H9 (cell line): ENCODE measurements at regions not wholly inside any gene's neighbourhood (a gene's known extent, or its start where the extent isn't known, plus 50 kb on each side); places are given as distances from the start of the nearest gene placed in this dataset.

ENCODE experiments used
- DNase-seq: peaks from one replicate; pipeline ENCODE4 v3.0.0-alpha.2; 2017
- H2AFZ ChIP-seq: one replicate; pipeline ENCODE4 v1.6.1; 2013; ENCODE audit warnings: mild to moderate bottlenecking, low read length, control low read depth, moderate library complexity
- H2AK5ac ChIP-seq: 2 replicates; pipeline ENCODE4 v1.6.1; 2013; ENCODE audit warnings: low read length, control low read depth, mixed read lengths; ENCODE audit not compliant: insufficient read length
- H2BK120ac ChIP-seq: one replicate; pipeline ENCODE4 v1.6.1; 2013; ENCODE audit warnings: low read depth, mild to moderate bottlenecking, low read length, control low read depth, inconsistent platforms; ENCODE audit not compliant: poor library complexity, severe bottlenecking
- H2BK12ac ChIP-seq: 2 replicates; pipeline ENCODE4 v1.6.1; 2013; ENCODE audit warnings: low read length, control low read depth, mixed read lengths, low read depth; ENCODE audit not compliant: insufficient read length
- H2BK15ac ChIP-seq: 2 replicates; pipeline ENCODE4 v1.6.1; 2013; ENCODE audit warnings: low read depth, low read length, control low read depth
- H2BK20ac ChIP-seq: one replicate; pipeline ENCODE4 v1.6.1; 2013; ENCODE audit warnings: low read depth, mild to moderate bottlenecking, low read length, control low read depth, inconsistent platforms; ENCODE audit not compliant: poor library complexity, severe bottlenecking
- H2BK5ac ChIP-seq: 2 replicates; pipeline ENCODE4 v1.6.1; 2013; ENCODE audit warnings: low read length, control low read depth, mixed read lengths; ENCODE audit not compliant: insufficient read length
- H3K14ac ChIP-seq: 2 replicates; pipeline ENCODE4 v1.6.1; 2013; ENCODE audit warnings: low read length, control low read depth; ENCODE audit not compliant: insufficient read depth
- H3K18ac ChIP-seq: 2 replicates; pipeline ENCODE4 v1.6.1; 2013; ENCODE audit warnings: low read depth, mild to moderate bottlenecking, mixed read lengths, low read length, control low read depth; ENCODE audit not compliant: insufficient read length
- H3K23ac ChIP-seq: 2 replicates; pipeline ENCODE4 v1.6.1; 2013; ENCODE audit warnings: low read length, control low read depth, mixed read lengths, low read depth; ENCODE audit not compliant: insufficient read length
- H3K23me2 ChIP-seq: 2 replicates; pipeline ENCODE4 v1.6.1; 2013; ENCODE audit warnings: low read depth, mild to moderate bottlenecking, mixed read lengths, low read length, control low read depth; ENCODE audit not compliant: insufficient read length, poor library complexity, severe bottlenecking
- H3K27ac ChIP-seq: 2 replicates; pipeline ENCODE4 v1.5.1; 2013; ENCODE audit warnings: low read length, control low read depth, mixed read lengths, low read depth; ENCODE audit not compliant: insufficient read length
- H3K27me3 ChIP-seq: 2 replicates; pipeline ENCODE4 v1.6.1; 2013; ENCODE audit warnings: low read length, control low read depth, inconsistent platforms; ENCODE audit not compliant: insufficient read depth
- H3K4ac ChIP-seq: 2 replicates; pipeline ENCODE4 v1.6.1; 2013; ENCODE audit warnings: low read depth, mild to moderate bottlenecking, control low read depth, inconsistent platforms, low read length, moderate library complexity
- H3K4me1 ChIP-seq: 2 replicates; pipeline ENCODE4 v1.6.1; 2013; ENCODE audit warnings: low read length, control low read depth, inconsistent platforms; ENCODE audit not compliant: insufficient read depth
- H3K4me2 ChIP-seq: 2 replicates; pipeline ENCODE4 v1.6.1; 2013; ENCODE audit warnings: low read length, control low read depth, mixed read lengths; ENCODE audit not compliant: insufficient read length, insufficient read depth
- H3K56ac ChIP-seq: 2 replicates; pipeline ENCODE4 v1.6.1; 2013; ENCODE audit warnings: low read depth, mild to moderate bottlenecking, mixed read lengths, low read length, control low read depth; ENCODE audit not compliant: insufficient read length
- H3K79me1 ChIP-seq: 2 replicates; pipeline ENCODE4 v1.6.1; 2013; ENCODE audit warnings: low read depth, mild to moderate bottlenecking, moderate library complexity, low read length, control low read depth, inconsistent platforms; ENCODE audit not compliant: insufficient read depth, poor library complexity, severe bottlenecking
- H3K79me2 ChIP-seq: 2 replicates; pipeline ENCODE4 v1.6.1; 2013; ENCODE audit warnings: low read length, control low read depth, inconsistent platforms; ENCODE audit not compliant: insufficient read depth
- H3K9ac ChIP-seq: 2 replicates; pipeline ENCODE4 v1.6.1; 2013; ENCODE audit warnings: low read length, control low read depth, mixed read lengths; ENCODE audit not compliant: insufficient read length; ENCODE audit errors: extremely low read depth
- H3K9me3 ChIP-seq: one replicate; pipeline ENCODE4 v1.6.1; 2013; ENCODE audit warnings: low read depth, low read length, inconsistent platforms; ENCODE audit not compliant: control insufficient read depth
- H3T11ph ChIP-seq: one replicate; pipeline ENCODE4 v1.6.1; 2013; ENCODE audit warnings: mild to moderate bottlenecking, low read length, control low read depth, inconsistent platforms
- H4K20me1 ChIP-seq: one replicate; pipeline ENCODE4 v1.6.1; 2013; ENCODE audit not compliant: control insufficient read depth, insufficient read length, insufficient read depth
- H4K5ac ChIP-seq: 2 replicates; pipeline ENCODE4 v1.6.1; 2013; ENCODE audit warnings: low read depth, mild to moderate bottlenecking, mixed read lengths, low read length, control low read depth; ENCODE audit not compliant: insufficient read length
- H4K8ac ChIP-seq: replicated peaks from 2 replicates; pipeline ENCODE4 v1.6.1; 2013; ENCODE audit warnings: low read length, control low read depth, mixed read lengths, low read depth; ENCODE audit not compliant: insufficient read length
- H4K91ac ChIP-seq: 2 replicates; pipeline ENCODE4 v1.6.1; 2013; ENCODE audit warnings: low read depth, mild to moderate bottlenecking, moderate library complexity, mixed read lengths, low read length, control low read depth; ENCODE audit not compliant: insufficient read length
- H3K27ac Mint-ChIP-seq, 3 experiments: 2 replicates in 2 of 3; 3 replicates in 1 of 3; pipeline ENCODE4 v1.8.0; 2020 to 2021; ENCODE audit warnings: mixed read lengths in 3 of 3, mild to moderate bottlenecking in 1 of 3, moderate library complexity in 1 of 3
- H3K27me3 Mint-ChIP-seq: 2 replicates; pipeline ENCODE4 v1.8.0; 2021; ENCODE audit warnings: low read depth, mild to moderate bottlenecking, moderate library complexity, mixed read lengths
- H3K36me3 Mint-ChIP-seq, 3 experiments: 2 replicates in 2 of 3; 3 replicates in 1 of 3; pipeline ENCODE4 v1.8.0; 2020 to 2021; ENCODE audit warnings: low read depth in 3 of 3, mixed read lengths in 3 of 3; ENCODE audit not compliant: insufficient read depth in 1 of 3
- H3K4me1 Mint-ChIP-seq, 2 experiments: 2 replicates each; pipeline ENCODE4 v1.8.0; 2020; ENCODE audit warnings: mixed read lengths in 2 of 2
- H3K4me3 Mint-ChIP-seq, 2 experiments: 2 replicates in 1 of 2; 3 replicates in 1 of 2; pipeline ENCODE4 v1.8.0; 2020 to 2021; ENCODE audit warnings: mild to moderate bottlenecking in 2 of 2, mixed read lengths in 2 of 2, moderate library complexity in 1 of 2
- H3K9me3 Mint-ChIP-seq, 2 experiments: 2 replicates in 1 of 2; 3 replicates in 1 of 2; pipeline ENCODE4 v1.8.0; 2020; ENCODE audit warnings: mild to moderate bottlenecking in 2 of 2, mixed read lengths in 2 of 2, moderate library complexity in 1 of 2
- WGBS: extraction: QIAGEN DNeasy Blood & Tissue Kit; methylation state at CpG from one replicate; pipeline ENCODE4 v1.1.7; 2013; ENCODE audit warnings: missing lambda C conversion rate, low lambda C conversion rate, mixed read lengths; ENCODE audit not compliant: insufficient read length; ENCODE audit errors: extremely low coverage; 5-methylcytosine and 5-hydroxymethylcytosine counted together
- TF ChIP-seq, protein P1 (sequence below): fragments of 200-600 bp; sonication (generic); conservative IDR thresholded peaks from 3 replicates; pipeline ENCODE4 v1.8.0; 2021; ENCODE audit warnings: antibody characterized with exemption, mild to moderate bottlenecking

DNA sequence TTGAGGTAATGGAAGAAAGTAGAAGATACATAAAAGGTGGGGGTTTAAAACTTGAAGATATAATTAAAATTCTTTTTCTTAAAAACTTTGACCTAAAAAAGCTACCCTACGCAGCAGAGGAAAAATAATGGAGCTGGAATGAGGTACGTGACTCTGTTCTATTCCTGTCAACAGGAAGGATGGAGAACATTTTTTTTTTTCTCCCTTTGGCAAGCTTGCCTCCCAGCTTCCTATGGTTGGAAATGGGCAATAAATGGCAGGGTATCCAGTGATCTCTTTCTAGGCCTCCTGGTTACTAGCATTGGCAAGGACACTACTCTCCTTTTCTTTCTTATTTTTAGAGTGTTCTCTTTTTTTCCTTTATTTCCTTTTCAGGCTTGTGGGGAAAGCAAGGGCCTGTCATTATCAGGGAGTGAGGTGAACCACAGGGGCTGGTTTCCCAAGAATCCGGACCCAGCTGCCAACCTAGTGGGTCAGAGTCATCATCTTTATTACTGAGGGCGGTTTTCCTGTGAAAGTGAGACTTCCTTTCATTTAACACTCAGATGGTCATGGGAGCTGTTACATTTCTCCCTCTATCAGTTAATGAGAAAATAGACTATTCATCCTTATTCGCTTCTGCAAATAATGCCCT is 224.6 kb downstream of the SPRY1 start:
- Histone ChIP-seq H3K79me1 (no peaks in the 10 kb centered on the region), H2BK15ac (no peak overlapping the region), H4K5ac (no peak overlapping the region), H4K20me1 (no peaks in the 10 kb centered on the region), H3K23me2 (no peaks in the 10 kb centered on the region), H3K27me3 (no peaks in the 10 kb centered on the region), H3T11ph (no peak overlapping the region), H4K8ac (no peak overlapping the region), H4K91ac (no peak overlapping the region), H3K4me2 (no peak overlapping the region), H2AK5ac (no peak overlapping the region), H3K9me3 (no peaks in the 10 kb centered on the region), H2BK12ac (no peak overlapping the region), H3K79me2 (no peaks in the 10 kb centered on the region), H3K56ac (no peak overlapping the region), H3K9ac (no peak overlapping the region), H2BK120ac (no peak overlapping the region), H3K4ac (no peak overlapping the region), H3K4me1 (no peaks in the 10 kb centered on the region), H3K18ac (no peak overlapping the region), H3K23ac (no peak overlapping the region), H3K27ac (no peak overlapping the region), H2BK20ac (no peak overlapping the region), H2BK5ac (no peak overlapping the region), H2AFZ (no peak overlapping the region), H3K14ac (no peak overlapping the region)
- H3K9me3 Mint-ChIP-seq: no peaks in the 10 kb centered on the region
- H3K27ac Mint-ChIP-seq: peak overlapping the region in 1 of 3 experiments; percentile 30; a peak in 1 of 7 replicates
- no peaks in the 10 kb centered on the region; the same call in 1 of the 2 replicates for H3K27me3 Mint-ChIP-seq
- peaks cover 5 to 10% of the 10 kb centered on the region in 2 experiments; a peak in 3 of 4 replicates for H3K4me1 Mint-ChIP-seq
- H3K36me3 Mint-ChIP-seq: no peaks in the 10 kb centered on the region
- no peak for DNase-seq
- H3K4me3 Mint-ChIP-seq: no peak overlapping the region
- TF ChIP-seq, protein P1, sequence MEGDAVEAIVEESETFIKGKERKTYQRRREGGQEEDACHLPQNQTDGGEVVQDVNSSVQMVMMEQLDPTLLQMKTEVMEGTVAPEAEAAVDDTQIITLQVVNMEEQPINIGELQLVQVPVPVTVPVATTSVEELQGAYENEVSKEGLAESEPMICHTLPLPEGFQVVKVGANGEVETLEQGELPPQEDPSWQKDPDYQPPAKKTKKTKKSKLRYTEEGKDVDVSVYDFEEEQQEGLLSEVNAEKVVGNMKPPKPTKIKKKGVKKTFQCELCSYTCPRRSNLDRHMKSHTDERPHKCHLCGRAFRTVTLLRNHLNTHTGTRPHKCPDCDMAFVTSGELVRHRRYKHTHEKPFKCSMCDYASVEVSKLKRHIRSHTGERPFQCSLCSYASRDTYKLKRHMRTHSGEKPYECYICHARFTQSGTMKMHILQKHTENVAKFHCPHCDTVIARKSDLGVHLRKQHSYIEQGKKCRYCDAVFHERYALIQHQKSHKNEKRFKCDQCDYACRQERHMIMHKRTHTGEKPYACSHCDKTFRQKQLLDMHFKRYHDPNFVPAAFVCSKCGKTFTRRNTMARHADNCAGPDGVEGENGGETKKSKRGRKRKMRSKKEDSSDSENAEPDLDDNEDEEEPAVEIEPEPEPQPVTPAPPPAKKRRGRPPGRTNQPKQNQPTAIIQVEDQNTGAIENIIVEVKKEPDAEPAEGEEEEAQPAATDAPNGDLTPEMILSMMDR: no peak
- WGBS: no CpG with 5 or more reads among the region's 5 CpGs
